Upper lobe of left lung (tissue), 6 donors: ENCODE measurements at regions not wholly inside any gene's neighbourhood (a gene's known extent, or its start where the extent isn't known, plus 50 kb on each side); places are given as distances from the start of the nearest gene placed in this dataset.

Experiments used
- ATAC-seq, 2 donors: fragments of 200-7000 bp; cut with Tn5 transposase; one replicate each; pipeline ENCODE4 v1.9.1; 2022; ENCODE audit warnings: mild to moderate bottlenecking in 2 of 2, moderate library complexity in 2 of 2; ENCODE audit not compliant: low FRiP score in 2 of 2
- DNase-seq, 2 donors: peaks; one replicate each; pipeline ENCODE4 v3.0.0-alpha.2; 2019 to 2020
- H3K27ac ChIP-seq, 4 donors: fragments of 200-600 bp; sonication (generic); one replicate each; pipeline ENCODE4 v1.5.1; 2016 to 2019
- H3K27me3 ChIP-seq, 4 donors: fragments of 200-600 bp; sonication (generic); one replicate each; pipeline ENCODE4 v1.5.1; 2017 to 2019
- H3K36me3 ChIP-seq, 4 donors: fragments of 200-600 bp; sonication (generic); one replicate each; pipeline ENCODE4 v1.5.1; 2016 to 2019
- H3K4me1 ChIP-seq, 4 donors: fragments of 200-600 bp; sonication (generic); one replicate each; pipeline ENCODE4 v1.5.1; 2018 to 2019
- H3K4me3 ChIP-seq, 4 donors: fragments of 200-600 bp; sonication (generic); one replicate each; pipeline ENCODE4 v1.5.1; 2017 to 2019; ENCODE audit warnings: mild to moderate bottlenecking in 2 of 4, moderate library complexity in 1 of 4
- H3K9me3 ChIP-seq, 4 donors: fragments of 200-600 bp; sonication (generic); one replicate each; pipeline ENCODE4 v1.5.1; 2018 to 2019
- CTCF ChIP-seq, 6 experiments: fragments of 450-650 bp in 4 of 6; fragments of 200-600 bp in 2 of 6; sonication (generic) in 2 of 6; IDR thresholded peaks; one replicate each; pipeline ENCODE4 v1.5.1; 2016 to 2019; ENCODE audit warnings: antibody characterized with exemption in 6 of 6
- EP300 ChIP-seq, 4 donors: sonication (generic); formaldehyde crosslinking; IDR thresholded peaks; one replicate each; pipeline ENCODE4 v1.5.1; 2017; ENCODE audit warnings: antibody characterized with exemption in 4 of 4, control low read depth in 2 of 4
- POLR2A ChIP-seq, 4 donors: fragments of 450-650 bp; IDR thresholded peaks; one replicate each; pipeline ENCODE4 v1.5.1; 2016 to 2017; ENCODE audit warnings: antibody characterized with exemption in 4 of 4, mild to moderate bottlenecking in 2 of 4
- POLR2AphosphoS5 ChIP-seq, 2 donors: sonication (generic); formaldehyde crosslinking; IDR thresholded peaks; one replicate each; pipeline ENCODE4 v1.5.1; 2017; ENCODE audit warnings: antibody characterized with exemption in 2 of 2
- WGBS, 2 donors: methylation state at CpG; one replicate each; pipeline ENCODE4 v1.1.5; 2017 to 2018; 5-methylcytosine and 5-hydroxymethylcytosine counted together
- donor health status: DM: no; HTN: no; CAD: no; lungs with moderate emphysema.
- donor health status: DM: no; HTN: yes; CAD: no; lungs with severe emphysema.

- H3K4me3 ChIP-seq: no peak overlapping the region
- H3K27me3 ChIP-seq: no peaks in the 10 kb centered on the region
- H3K36me3 ChIP-seq: no peaks in the 10 kb centered on the region
- H3K4me1 ChIP-seq: no peaks in the 10 kb centered on the region
- no peaks in the 10 kb centered on the region for H3K9me3 ChIP-seq
- 36 to 47% methylated on average over 5 of the region's 5 CpGs for WGBS, 2 donors
- H3K27ac ChIP-seq: no peak overlapping the region
- DNase-seq: no peak
- TF ChIP-seq EP300 (IDR thresholded peaks at IDR 0.05) (no peak), POLR2A (IDR thresholded peaks at IDR 0.05) (no peak), POLR2AphosphoS5 (IDR thresholded peaks at IDR 0.05) (no peak), CTCF (IDR thresholded peaks at IDR 0.05) (no peak)
- ATAC-seq: no peak
These were observed 132.8 kb upstream of the FSCB start for GRCh38 chr14:44639781-44640385.

GRCh38 chr14:44634692-44635091, 127.6 kb upstream of the FSCB start:
- TF ChIP-seq POLR2AphosphoS5 (IDR thresholded peaks at IDR 0.05) (no peak), EP300 (IDR thresholded peaks at IDR 0.05) (no peak), POLR2A (IDR thresholded peaks at IDR 0.05) (no peak), CTCF (IDR thresholded peaks at IDR 0.05) (no peak)
- WGBS, 2 donors: 71 to 83% methylated on average over 4 of the region's 4 CpGs
- Histone ChIP-seq H3K27ac (no peak overlapping the region), H3K9me3 (no peaks in the 10 kb centered on the region), H3K36me3 (no peaks in the 10 kb centered on the region), H3K27me3 (no peaks in the 10 kb centered on the region), H3K4me3 (no peak overlapping the region), H3K4me1 (no peaks in the 10 kb centered on the region)
- DNase-seq: no peak
- ATAC-seq: no peak

GRCh38 chr14:44626423-44626822, 119.3 kb upstream of the FSCB start:
- Histone ChIP-seq H3K4me3 (no peak overlapping the region), H3K27me3 (no peaks in the 10 kb centered on the region), H3K27ac (no peak overlapping the region), H3K36me3 (no peaks in the 10 kb centered on the region), H3K4me1 (no peaks in the 10 kb centered on the region), H3K9me3 (no peaks in the 10 kb centered on the region)
- TF ChIP-seq EP300 (IDR thresholded peaks at IDR 0.05) (no peak), POLR2A (IDR thresholded peaks at IDR 0.05) (no peak), POLR2AphosphoS5 (IDR thresholded peaks at IDR 0.05) (no peak), CTCF (IDR thresholded peaks at IDR 0.05) (no peak)
- ATAC-seq (no peak), DNase-seq (no peak)
- WGBS, 2 donors: 69 to 74% methylated on average over 2 of the region's 2 CpGs

- Histone ChIP-seq H3K4me3 (no peak overlapping the region), H3K36me3 (no peaks in the 10 kb centered on the region), H3K9me3 (no peaks in the 10 kb centered on the region), H3K27me3 (no peaks in the 10 kb centered on the region), H3K27ac (no peak overlapping the region), H3K4me1 (no peaks in the 10 kb centered on the region)
- ATAC-seq (no peak), DNase-seq (no peak)
- WGBS, 2 donors: 67 to 83% methylated on average over 1 of the region's 1 CpG
- no peak for TF ChIP-seq POLR2A (IDR thresholded peaks at IDR 0.05)
- no peak for TF ChIP-seq POLR2AphosphoS5 (IDR thresholded peaks at IDR 0.05)
- TF ChIP-seq CTCF (IDR thresholded peaks at IDR 0.05): no peak
- no peak for TF ChIP-seq EP300 (IDR thresholded peaks at IDR 0.05)
These were observed 118.0 kb upstream of the FSCB start for GRCh38 chr14:44625098-44625497.
